ENCODE measurements at regions not wholly inside any gene's neighbourhood (a gene's known extent, or its start where the extent isn't known, plus 50 kb on each side); places are given as distances from the start of the nearest gene placed in this dataset.

DNA sequence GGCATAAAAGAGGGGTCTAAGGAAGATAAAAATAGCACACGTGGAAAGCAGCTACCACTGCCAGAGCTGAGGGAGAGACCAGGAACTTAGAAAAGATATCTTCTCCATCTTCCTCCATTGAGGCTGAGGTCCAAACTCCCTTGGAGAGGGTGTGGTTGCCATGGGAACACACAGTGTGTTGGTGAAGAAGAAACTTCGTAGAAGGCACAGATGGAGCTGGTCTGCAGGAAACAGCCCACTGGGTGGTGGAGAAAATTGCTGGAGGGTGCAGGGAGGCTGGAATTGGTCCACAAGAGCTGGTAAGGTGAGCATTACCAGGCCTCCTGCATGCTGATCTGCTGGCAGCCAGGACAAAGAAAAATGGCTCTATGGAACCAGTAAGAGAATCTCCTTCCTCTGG lies 191.0 kb downstream of the HRH4 start:
- TF ChIP-seq, protein P1, sequence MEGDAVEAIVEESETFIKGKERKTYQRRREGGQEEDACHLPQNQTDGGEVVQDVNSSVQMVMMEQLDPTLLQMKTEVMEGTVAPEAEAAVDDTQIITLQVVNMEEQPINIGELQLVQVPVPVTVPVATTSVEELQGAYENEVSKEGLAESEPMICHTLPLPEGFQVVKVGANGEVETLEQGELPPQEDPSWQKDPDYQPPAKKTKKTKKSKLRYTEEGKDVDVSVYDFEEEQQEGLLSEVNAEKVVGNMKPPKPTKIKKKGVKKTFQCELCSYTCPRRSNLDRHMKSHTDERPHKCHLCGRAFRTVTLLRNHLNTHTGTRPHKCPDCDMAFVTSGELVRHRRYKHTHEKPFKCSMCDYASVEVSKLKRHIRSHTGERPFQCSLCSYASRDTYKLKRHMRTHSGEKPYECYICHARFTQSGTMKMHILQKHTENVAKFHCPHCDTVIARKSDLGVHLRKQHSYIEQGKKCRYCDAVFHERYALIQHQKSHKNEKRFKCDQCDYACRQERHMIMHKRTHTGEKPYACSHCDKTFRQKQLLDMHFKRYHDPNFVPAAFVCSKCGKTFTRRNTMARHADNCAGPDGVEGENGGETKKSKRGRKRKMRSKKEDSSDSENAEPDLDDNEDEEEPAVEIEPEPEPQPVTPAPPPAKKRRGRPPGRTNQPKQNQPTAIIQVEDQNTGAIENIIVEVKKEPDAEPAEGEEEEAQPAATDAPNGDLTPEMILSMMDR (IDR thresholded peaks at IDR 0.05; ENCODE audit: low read depth, low read length, missing input control): no peak
- no peak for TF ChIP-seq YY1 (IDR thresholded peaks at IDR 0.05)
- TF ChIP-seq EGR1 (IDR thresholded peaks at IDR 0.05; ENCODE audit: low read depth in 2 of 2): no peak
- no peak for TF ChIP-seq JUND (IDR thresholded peaks at IDR 0.05)
- no peak for TF ChIP-seq SP1 (IDR thresholded peaks at IDR 0.05)
- no peak for TF ChIP-seq ZBTB33 (IDR thresholded peaks at IDR 0.05)
- TF ChIP-seq TAF1 (conservative IDR thresholded peaks at IDR 0.05): no peak
- no peak for TF ChIP-seq RAD21 (IDR thresholded peaks at IDR 0.05)
- no peak for TF ChIP-seq MAX (IDR thresholded peaks at IDR 0.05)
- TF ChIP-seq ATF3 (IDR thresholded peaks at IDR 0.05): no peak

Data from liver (tissue), 3 donors.